ENCODE measurements at regions not wholly inside any gene's neighbourhood (a gene's known extent, or its start where the extent isn't known, plus 50 kb on each side); places are given as distances from the start of the nearest gene placed in this dataset.

DNA sequence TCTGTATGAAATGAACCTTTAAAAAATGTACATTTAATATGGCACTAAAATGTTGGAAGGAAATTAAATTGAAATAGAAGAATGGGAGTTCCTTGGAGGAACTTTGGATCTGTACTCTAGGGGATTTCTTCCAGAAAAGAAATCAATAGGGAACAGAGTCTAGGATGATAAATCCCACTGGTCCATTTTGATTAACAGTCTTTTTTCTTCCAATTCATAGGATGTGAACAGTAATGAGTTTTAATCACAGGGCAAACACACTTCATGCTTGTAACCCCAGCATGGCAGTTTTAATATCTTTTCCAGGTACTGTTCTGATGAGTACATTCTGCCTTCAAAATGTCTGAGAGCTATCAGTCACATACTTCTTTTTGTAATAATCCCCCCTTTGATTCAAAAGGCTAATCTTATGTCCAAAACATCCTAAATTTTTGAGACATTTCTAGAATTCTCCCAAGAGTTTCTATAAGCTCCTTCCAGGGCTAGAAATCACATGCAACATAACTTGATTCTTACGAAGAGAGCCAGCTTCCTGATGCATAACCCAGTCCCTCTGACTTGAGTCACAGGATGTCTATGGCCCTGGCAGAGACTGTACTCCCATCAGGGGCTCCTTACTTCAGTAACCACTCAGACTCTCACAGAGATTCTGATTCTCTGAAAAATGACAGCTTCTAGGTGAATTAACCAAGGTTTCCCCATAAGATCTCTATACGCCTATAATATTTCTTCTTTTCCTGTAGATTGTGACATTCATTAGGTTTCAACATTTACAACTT, 112.9 kb downstream of the SLC36A4 start:
- Histone ChIP-seq H3K4me3 (no peak overlapping the region), H3K9me3 (no peaks in the 10 kb centered on the region), H3K4me1 (no peaks in the 10 kb centered on the region), H3K36me3 (no peaks in the 10 kb centered on the region), H3K27me3 (no peaks in the 10 kb centered on the region), H3K27ac (replicated peaks in 1 of 4) (no peak overlapping the region)
- TF ChIP-seq, protein P1, sequence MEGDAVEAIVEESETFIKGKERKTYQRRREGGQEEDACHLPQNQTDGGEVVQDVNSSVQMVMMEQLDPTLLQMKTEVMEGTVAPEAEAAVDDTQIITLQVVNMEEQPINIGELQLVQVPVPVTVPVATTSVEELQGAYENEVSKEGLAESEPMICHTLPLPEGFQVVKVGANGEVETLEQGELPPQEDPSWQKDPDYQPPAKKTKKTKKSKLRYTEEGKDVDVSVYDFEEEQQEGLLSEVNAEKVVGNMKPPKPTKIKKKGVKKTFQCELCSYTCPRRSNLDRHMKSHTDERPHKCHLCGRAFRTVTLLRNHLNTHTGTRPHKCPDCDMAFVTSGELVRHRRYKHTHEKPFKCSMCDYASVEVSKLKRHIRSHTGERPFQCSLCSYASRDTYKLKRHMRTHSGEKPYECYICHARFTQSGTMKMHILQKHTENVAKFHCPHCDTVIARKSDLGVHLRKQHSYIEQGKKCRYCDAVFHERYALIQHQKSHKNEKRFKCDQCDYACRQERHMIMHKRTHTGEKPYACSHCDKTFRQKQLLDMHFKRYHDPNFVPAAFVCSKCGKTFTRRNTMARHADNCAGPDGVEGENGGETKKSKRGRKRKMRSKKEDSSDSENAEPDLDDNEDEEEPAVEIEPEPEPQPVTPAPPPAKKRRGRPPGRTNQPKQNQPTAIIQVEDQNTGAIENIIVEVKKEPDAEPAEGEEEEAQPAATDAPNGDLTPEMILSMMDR (IDR thresholded peaks at IDR 0.05): no peak
- TF ChIP-seq EP300 (IDR thresholded peaks at IDR 0.05) (no peak), POLR2A (IDR thresholded peaks at IDR 0.05; ENCODE audit: low read depth) (no peak), POLR2AphosphoS5 (IDR thresholded peaks at IDR 0.05) (no peak)
- peak; percentile 4 for DNase-seq (ENCODE audit: extremely low spot score)
- WGBS: 72% methylated on average over 2 of the region's 2 CpGs
- intact Hi-C loops (cut with DNase I): no loop called here

DNA sequence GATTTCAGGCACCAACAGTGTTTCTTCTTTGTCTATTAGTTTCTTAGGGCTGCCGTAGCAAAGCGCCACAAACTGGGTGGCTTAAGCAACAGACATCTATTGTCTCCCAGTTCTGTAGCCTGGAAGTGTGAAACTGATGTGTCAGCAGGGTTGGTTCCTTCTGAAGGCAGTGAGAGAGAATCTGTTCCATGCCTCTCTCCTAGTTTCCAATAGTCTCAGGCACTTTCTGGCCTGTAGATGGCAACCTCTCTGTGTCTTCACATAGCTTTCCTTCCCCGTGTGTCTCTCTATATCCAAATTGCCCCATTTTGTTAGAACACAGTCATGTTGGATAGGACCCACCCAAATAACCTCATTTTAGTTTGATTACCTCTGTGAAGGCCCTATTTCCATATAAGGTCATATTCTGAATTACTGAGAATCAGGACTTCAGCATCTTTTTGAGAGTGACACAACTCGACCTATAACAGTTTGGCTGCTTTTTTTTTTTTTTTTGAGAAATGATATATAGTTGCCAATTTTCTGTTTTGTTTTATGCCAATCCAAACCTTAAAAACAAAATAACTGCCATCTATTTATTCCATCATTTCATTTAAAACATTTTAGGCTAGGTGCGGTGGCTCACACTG, 108.2 kb downstream of the SLC36A4 start:
- Histone ChIP-seq H3K9me3 (no peaks in the 10 kb centered on the region), H3K4me3 (no peak overlapping the region), H3K27ac (replicated peaks in 1 of 4) (no peak overlapping the region), H3K27me3 (no peaks in the 10 kb centered on the region), H3K4me1 (no peaks in the 10 kb centered on the region), H3K36me3 (no peaks in the 10 kb centered on the region)
- TF ChIP-seq EP300 (IDR thresholded peaks at IDR 0.05): no peak
- TF ChIP-seq, protein P1 (IDR thresholded peaks at IDR 0.05): peak; percentile 4 to 26 (median 10)
- no peak for DNase-seq (ENCODE audit: extremely low spot score)
- intact Hi-C loops (cut with DNase I): no loop called here
- WGBS: 60% methylated on average over 5 of the region's 5 CpGs

All from esophagus muscularis mucosa (tissue), 4 donors.